ENCODE measurements at regions not wholly inside any gene's neighbourhood (a gene's known extent, or its start where the extent isn't known, plus 50 kb on each side); places are given as distances from the start of the nearest gene placed in this dataset.
A peak's percentile ranks its signal among the peaks of the same experiment; 100 is the strongest.
"Not testable (repeated sequence)": the region's sequence is repeated elsewhere in the genome, so short reads cannot be mapped to it uniquely, and the experiment has no call there.

GRCh38 chr10:86579883-86580520 lies 58.4 kb upstream of the WAPL start:
- DNase-seq = no peak

- no peak for DNase-seq
These were observed 58.9 kb upstream of the WAPL start for GRCh38 chr10:86580521-86580891.

- no peak for DNase-seq
These were observed 62.4 kb upstream of the WAPL start for GRCh38 chr10:86583983-86584382.

GRCh38 chr10:86585037-86585929 lies 63.7 kb upstream of the WAPL start:
- DNase-seq = peak; percentile 57

- DNase-seq = no peak
These were observed 64.9 kb upstream of the WAPL start for GRCh38 chr10:86586516-86586915.

GRCh38 chr10:86588781-86589180 lies 65.6 kb upstream of the OPN4 start:
- not testable (repeated sequence) for DNase-seq

GRCh38 chr10:86591436-86591835 lies 62.9 kb upstream of the OPN4 start:
- no peak for DNase-seq

- no peak for DNase-seq
These were observed 61.9 kb upstream of the OPN4 start for GRCh38 chr10:86592413-86592812.

GRCh38 chr10:86594535-86594934 lies 59.8 kb upstream of the OPN4 start:
- DNase-seq = no peak

GRCh38 chr10:86595496-86595895 lies 58.9 kb upstream of the OPN4 start:
- DNase-seq = no peak

GRCh38 chr10:86596266-86596665 lies 58.1 kb upstream of the OPN4 start:
- DNase-seq = no peak

- DNase-seq = peak; percentile 57
These were observed 57.0 kb upstream of the OPN4 start for GRCh38 chr10:86597306-86597705.

GRCh38 chr10:86598151-86598550 lies 56.2 kb upstream of the OPN4 start:
- DNase-seq = no peak

GRCh38 chr10:86599041-86599440 lies 55.3 kb upstream of the OPN4 start:
- no peak for DNase-seq

- no peak for DNase-seq
These were observed 54.6 kb upstream of the OPN4 start for GRCh38 chr10:86599729-86600128.

- no peak for DNase-seq
These were observed 54.1 kb upstream of the OPN4 start for GRCh38 chr10:86600296-86600695.

- DNase-seq = no peak
These were observed 52.3 kb upstream of the OPN4 start for GRCh38 chr10:86601956-86602602.

GRCh38 chr10:86603256-86603655 lies 51.1 kb upstream of the OPN4 start:
- DNase-seq = no peak
